HG02870 (cell line): ENCODE measurements at regions not wholly inside any gene's neighbourhood (a gene's known extent, or its start where the extent isn't known, plus 50 kb on each side); places are given as distances from the start of the nearest gene placed in this dataset.
"Not testable (repeated sequence)": the region's sequence is repeated elsewhere in the genome, so short reads cannot be mapped to it uniquely, and the experiment has no call there.

Experiments used
- ATAC-seq: cut with Tn5 transposase; IDR thresholded peaks from one replicate; pipeline ENCODE4 v1.9.1; 2021; ENCODE audit warnings: mild to moderate bottlenecking, moderate library complexity; ENCODE audit not compliant: unreplicated experiment

DNA sequence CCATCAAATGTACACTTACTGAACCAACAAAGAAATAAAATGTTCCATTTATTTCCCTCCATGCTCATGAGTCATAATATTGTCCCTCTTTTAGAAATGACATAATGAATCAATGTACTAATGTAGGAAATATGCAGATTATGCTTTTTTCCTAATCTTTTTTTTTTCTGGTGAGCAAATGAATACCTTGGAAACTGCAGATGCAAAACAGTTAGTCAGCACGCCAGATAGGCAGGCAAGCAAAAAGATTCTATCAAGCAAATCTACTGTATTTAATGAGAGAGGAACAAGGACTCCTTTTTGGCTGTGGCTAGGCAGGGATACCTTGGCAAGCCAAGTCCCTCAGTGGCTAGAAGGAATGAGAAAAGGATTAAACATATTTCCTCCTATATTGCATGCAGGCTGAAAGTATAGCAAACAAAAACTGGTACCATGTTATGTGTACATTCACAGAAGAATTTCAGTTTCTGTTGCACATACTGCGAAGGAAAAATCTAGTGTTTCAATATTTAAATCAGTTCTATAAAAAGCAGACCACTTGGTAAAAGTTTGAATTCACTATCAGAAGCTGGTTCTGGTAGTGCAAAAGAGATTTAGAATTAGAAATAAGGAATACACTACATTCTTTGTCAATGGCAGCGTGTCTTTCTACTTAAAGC, 605.4 kb downstream of the TLE1 start:
- ATAC-seq, result no peak

- no peak for ATAC-seq
Observed at GRCh38 chr9:81083067-81083466, 606.3 kb downstream of the TLE1 start.

- ATAC-seq, result no peak
Observed at GRCh38 chr9:81082221-81082620, 607.1 kb downstream of the TLE1 start.

GRCh38 chr9:81080900-81081299, 608.4 kb downstream of the TLE1 start:
- ATAC-seq, result no peak

DNA sequence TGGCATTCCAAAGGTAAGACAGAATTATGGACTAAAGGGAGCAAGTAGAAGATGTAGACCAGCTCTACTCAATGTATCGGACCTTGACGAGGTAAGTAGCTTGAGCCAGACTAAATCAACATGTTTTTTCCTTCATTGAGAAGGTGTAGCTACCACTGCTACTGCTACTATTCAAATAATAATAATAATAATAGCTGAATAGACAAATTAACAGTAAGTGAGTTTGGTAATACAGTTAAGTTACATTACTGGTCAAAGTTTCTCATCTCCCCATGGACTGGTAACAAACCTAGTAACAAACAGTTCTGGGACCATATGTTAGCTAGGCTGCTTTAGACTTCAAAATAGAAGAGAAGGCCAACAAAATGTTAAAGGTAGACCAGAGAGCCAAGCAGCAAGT, 609.2 kb downstream of the TLE1 start:
- no peak for ATAC-seq

DNA sequence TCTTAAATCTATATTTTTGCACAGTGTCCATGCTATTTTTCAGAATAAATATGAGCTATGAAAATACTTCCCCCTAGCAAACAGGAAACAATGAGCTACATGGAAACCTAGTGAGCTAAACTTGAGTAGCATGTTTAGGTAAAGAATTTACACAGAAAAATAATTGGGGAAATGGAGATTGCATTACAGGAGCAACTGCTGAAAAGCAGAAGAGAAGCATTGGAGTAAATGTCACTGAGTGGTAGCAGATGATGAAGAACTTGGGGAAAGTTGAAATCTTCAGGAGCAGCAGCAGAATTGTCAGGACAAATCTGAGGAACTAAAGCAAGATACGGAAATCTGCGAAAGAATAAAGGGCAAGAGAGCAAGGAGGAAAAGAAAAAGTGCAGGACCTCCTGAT, 610.3 kb downstream of the TLE1 start:
- ATAC-seq, result no peak

- ATAC-seq, result no peak
Observed at GRCh38 chr9:81078555-81078954, 610.8 kb downstream of the TLE1 start.

GRCh38 chr9:81077572-81077971, 611.8 kb downstream of the TLE1 start:
- peak; percentile 74 for ATAC-seq

- ATAC-seq, result no peak
Observed at GRCh38 chr9:81076131-81076530, 613.2 kb downstream of the TLE1 start.

DNA sequence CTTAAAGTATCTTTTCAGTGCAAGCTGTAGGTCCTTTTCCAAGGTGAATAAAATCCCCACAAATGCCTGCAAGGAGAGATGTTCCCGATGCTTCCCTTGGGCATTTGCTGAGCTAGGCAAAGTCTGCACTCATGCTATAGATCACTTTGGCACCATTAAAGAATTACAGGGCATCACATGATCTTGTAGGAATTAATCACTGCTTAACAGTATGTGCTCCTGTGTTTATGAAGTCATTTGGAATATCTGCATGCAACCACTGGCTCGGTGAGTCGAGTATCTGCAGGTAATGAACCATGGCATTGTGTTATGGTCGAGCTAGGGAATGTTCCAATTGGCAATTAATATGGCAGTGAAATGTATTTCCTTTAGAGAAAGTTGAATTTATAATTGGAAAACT, 615.1 kb downstream of the TLE1 start:
- ATAC-seq, result no peak

DNA sequence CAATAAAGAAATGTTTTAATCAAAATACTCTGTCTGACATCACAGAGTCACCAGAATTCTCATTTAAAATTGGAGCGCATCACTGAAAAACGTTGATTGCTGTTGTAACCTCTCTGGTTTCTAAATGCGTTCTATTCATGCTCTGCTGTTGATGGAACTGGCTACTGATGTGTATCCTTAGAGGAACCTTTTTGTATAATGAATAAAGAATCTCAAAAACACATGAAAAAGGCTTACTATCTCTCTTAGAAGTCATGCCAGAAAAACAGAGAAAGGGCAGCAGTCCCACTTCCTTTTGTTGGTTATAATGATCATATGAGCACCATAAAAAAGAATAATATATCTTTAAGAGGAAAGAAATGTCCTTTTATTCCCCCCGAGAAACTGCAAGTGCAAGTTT, 615.5 kb downstream of the TLE1 start:
- ATAC-seq, result no peak

GRCh38 chr9:81072758-81073157, 616.6 kb downstream of the TLE1 start:
- no peak for ATAC-seq

GRCh38 chr9:81071108-81071507, 618.2 kb downstream of the TLE1 start:
- no peak for ATAC-seq

DNA sequence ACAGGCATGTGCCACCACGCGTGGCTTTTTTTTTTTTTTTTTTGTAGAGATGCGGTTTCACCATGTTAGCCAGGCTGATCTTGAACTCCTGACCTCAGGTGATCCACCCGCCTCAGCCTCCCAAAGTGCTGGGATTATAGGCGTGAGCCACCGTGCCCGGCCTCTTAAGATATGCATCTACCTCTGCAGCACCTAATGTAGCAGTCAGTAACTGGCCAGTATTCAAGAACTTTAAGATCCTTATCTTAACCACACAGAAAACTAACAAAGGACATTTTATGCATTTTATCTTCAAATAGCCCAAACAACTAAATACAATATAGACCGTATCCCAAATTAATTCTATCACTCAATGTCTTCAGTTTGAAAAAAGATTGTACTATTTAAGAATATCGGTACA, 618.7 kb downstream of the TLE1 start:
- no peak for ATAC-seq

GRCh38 chr9:81069923-81070322, 619.4 kb downstream of the TLE1 start:
- no peak for ATAC-seq

- ATAC-seq, result no peak
Observed at GRCh38 chr9:81069038-81069795, 620.1 kb downstream of the TLE1 start.

DNA sequence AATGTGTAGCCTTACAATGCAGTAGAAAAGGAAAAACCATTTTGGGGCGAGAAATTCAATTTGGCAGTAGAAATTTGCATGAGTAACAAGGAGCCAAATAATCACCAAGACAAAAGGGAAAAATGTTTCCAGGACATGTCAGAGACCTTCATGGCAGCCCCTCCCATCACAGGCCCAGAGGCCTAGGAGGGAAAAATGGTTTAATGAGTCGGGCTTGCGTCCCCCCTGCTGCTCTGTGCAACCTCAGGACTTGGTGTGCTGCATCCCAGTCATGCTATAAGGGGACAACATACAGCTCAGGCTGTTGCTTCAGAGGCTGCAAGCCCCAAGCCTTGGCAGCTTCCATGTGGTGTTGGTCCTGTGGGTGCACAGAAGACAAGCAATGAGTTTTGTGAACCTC, 626.4 kb downstream of the TLE1 start:
- not testable (repeated sequence) for ATAC-seq

DNA sequence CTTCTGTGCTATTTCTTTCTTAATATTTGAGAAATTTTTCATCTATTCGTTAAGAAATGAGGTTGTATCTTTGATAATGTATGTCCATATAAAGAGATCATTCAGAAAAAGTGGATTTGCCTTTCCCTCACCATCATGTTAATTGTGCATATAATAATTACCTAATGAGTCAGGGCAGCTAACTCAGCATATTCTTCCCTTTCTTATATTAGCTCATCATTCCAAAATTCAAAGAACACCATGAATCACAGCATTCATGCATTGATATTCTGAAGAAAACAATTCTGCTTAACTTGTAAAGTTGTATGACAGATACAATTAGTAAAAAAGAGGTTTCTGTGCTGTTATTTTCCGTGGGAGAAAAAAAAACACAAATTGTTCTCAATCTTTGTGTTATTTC, 630.6 kb downstream of the TLE1 start:
- no peak for ATAC-seq

DNA sequence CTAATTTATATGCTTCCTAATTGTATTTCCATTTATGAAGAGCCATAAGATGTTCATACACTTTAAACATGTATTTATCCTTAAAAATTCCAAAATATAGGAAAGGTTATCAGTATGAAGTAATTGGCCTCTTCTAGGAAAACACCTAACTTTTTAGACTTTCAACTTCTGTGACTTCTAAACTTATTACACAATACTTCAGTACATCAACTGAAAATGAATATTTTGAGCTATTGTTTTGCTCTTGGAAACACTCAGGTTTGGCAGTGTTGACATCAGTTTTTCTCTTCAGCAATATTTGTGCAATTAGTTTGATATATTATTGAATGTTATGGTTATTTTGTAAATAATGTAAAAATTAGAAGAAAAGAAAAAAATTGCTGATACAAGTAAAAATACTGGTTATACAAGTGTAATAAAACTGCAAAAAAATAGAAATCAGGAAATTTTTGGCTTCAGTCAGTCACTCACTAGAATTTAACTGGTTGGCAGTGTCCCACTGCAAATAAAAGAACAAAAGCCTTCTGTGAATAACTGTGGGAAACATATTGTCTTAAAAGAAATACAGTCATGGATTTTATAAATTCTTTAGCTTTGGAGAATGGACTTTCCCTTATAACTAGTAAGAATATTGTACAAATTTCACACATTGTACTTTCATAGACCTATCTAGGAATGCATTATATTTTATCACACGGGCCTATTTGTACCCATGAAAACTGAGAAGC, 635.9 kb downstream of the TLE1 start:
- ATAC-seq, result no peak

DNA sequence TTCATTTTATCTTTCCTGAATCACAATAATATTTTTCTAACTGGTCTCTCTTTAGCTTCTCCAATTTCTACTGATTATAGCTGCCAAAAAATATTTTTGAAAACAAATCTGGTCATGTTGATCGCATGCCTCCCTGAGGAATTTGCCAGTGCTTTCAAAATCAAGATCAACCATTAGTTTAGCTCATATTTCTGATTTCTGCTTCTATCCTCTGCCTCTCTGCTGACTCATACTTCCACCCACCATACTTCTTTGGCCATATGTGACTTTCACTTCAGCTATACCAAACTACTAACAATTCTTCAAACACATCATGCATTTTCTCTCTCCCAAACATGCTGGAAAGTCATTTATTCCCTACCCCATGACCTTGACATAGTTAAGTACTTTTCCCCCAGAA, 636.5 kb downstream of the TLE1 start:
- no peak for ATAC-seq

DNA sequence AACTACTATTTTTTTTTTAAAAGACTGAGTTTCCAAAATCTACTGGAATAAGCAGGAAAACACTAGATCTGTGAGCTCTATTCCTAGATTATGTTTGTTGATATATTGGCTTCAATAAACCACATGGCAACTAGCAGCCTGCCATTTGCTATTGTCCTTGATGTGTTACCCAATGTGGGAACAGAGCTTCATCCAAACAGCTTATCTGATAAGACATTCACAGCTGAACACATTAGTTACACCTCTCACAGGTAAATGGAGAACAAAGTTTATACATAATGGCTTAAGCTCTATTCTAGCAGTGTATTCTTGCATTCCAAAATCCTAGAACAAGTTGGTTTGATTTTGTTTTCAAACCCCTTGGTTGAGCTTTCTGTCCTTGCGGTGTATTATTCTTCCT, 642.1 kb downstream of the TLE1 start:
- no peak for ATAC-seq

GRCh38 chr9:81045658-81046057, 643.7 kb downstream of the TLE1 start:
- ATAC-seq, result no peak
